HG03520 (cell line): ENCODE measurements at regions not wholly inside any gene's neighbourhood (a gene's known extent, or its start where the extent isn't known, plus 50 kb on each side); places are given as distances from the start of the nearest gene placed in this dataset.

Experiments
- ATAC-seq: cut with Tn5 transposase; IDR thresholded peaks from one replicate; pipeline ENCODE4 v1.9.1; 2021; ENCODE audit warnings: mild to moderate bottlenecking, moderate library complexity; ENCODE audit not compliant: unreplicated experiment

DNA sequence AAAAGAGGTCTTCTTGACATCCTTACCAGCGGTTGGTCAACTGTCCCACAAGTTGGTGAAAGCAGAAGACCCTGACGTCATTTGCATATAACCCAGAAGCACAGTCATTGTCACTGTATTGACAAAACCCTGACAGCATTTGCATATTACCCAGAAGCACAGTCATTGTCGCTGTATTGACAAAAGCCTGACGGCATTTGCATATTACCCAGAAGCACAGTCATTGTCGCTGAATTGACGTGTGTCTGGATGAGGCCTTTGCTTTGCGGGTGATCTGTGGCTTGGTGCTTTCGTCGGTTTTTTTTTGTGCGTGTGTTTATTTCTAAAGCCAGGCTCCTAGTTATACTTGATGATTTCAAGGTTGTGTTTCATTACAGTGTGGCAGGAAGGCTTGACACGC lies 1145.2 kb downstream of the BRD1 start:
- no peak for ATAC-seq

DNA sequence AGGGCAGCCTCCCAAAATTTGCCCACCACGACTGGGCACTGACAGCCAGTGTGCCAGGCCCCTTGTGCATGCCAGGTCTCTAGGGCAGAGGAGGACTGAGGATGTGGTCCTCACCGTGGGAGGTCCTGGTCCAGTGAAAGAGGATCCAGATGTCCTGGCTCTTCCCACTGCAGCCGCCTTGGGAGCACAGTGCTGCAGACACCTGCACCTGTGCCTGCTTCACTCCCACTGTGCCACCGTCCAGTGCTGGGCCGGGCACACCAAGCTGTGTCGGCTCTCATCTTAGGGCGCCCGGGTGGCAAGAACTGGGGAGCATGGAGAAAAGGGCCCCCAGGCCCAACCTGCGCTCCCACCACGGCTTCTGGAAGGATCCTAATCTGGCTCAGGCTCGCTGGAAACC lies 1147.1 kb downstream of the BRD1 start:
- ATAC-seq = no peak

DNA sequence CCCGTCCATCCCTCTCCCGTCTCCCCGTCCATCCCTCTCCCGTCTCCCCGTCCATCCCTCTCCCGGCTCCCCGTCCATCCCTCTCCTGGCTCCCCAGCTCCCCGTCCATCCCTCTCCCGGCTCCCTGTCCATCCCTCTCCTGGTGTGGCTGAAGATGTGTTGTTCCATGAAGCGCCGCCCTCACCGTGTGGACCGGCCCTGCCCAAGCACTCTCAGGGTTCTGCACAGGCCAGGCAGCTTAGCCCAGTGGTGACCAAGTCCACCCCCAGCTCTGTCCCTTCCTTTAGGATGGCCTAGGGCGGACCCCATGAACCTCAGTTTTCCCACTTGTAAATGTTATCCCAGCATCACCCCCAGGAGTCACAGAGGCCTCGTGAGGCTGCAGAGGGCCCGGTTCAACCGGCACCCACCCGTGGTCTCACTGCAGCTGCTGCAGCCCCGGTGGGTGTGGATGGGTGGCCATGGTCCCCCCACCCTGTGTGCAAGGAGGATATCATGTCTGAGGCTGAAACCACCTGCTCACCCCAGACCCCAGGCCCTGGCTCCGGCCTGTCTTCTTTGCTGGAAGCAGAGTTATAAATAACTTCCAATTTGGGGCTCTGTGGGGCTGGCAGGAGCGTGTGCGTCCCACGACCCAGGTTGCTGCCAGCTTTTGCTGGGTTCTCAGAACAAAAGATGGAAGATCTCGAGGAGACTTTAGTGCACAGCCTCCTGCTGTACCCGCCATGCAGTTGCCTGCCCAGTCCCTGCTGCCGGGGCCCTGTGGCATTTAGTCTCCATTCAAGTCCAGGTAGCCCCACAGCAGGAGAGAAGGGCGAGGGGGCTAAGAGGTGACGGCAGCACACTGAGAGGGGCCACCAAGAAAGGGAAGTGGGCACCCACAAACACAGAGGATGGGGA lies 1147.8 kb downstream of the BRD1 start:
- no peak for ATAC-seq

DNA sequence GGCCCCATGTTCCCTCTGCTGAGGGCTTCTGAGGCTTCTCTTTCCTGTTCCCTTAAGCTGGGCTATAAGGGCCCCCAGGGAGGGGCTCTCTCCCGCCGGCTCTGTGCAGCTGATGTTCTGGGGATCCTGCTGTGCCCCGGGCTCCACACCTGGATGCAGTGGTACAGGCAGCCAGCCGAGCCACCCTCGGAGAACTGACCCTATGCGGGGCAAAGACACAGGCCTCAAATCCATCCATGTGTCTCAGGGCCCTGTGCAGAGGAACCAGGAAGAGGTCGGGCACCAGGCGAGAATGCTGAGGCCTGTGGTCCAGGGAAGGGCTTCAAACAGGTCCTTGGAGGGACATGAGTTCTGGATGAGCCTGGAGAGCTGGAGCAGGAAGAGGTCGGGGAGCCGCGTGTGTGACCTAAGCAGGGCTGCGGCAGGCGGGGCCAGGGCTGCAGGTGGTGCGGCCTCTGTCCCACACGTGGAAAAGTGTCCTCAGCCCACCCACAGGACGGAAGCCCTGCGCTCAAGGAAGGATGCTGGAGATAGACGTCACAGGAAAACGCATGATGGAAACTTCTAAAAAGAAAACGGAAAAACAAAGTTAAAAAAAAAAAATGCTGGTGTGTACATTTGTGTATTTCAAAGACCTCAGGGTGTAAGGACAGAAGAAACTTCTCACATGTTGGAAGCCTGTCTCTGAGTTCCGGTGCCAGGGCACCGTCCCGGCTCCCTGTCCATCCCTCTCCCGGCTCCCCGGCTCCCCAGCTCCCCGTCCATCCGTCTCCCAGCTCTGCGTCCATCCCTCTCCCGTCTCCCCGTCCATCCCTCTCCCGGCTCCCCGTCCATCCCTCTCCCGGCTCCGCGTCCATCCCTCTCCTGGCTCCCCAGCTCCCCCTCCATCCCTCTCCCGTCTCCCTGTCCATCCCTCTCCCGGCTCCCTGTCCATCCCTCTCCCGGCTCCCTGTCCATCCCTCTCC lies 1149.2 kb downstream of the BRD1 start:
- ATAC-seq = no peak

DNA sequence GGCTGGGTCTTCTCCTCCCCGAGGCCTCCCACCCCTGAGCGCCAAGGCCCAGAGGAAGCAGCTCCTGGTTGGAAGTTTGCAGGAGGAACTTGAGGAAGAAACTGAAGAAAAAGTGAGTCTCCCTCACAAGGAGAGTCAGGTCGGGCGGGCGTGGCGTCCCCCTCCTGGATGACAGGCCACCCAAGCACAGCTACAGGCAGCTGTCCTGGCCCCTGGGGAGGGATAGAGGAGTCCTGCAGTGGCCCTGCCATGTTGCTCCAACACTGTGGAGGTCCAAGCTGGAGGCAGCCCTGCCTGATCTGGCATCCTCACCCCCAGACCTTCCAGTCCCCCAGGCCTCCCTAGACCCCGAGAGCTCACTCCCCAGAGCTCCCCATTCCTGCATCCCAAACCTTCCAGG lies 1150.1 kb downstream of the BRD1 start:
- no peak for ATAC-seq

DNA sequence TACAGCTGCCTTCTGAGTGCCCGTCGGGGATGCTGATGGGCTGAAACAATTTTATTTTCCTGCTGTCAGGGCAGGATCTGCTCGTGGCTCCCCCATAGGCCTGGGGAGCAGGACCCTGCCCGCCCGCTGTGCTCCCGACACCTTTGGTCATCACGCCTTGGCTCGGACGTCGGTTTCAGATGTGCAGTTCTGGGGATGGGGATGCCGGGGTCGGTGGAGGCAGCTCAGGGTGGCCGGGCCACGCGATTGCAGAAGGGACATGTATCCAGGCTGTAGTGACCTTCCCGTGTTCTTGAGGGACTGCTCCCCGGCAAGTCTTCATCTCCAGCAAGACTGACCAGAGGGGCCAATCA lies 1150.5 kb downstream of the BRD1 start:
- ATAC-seq = no peak

DNA sequence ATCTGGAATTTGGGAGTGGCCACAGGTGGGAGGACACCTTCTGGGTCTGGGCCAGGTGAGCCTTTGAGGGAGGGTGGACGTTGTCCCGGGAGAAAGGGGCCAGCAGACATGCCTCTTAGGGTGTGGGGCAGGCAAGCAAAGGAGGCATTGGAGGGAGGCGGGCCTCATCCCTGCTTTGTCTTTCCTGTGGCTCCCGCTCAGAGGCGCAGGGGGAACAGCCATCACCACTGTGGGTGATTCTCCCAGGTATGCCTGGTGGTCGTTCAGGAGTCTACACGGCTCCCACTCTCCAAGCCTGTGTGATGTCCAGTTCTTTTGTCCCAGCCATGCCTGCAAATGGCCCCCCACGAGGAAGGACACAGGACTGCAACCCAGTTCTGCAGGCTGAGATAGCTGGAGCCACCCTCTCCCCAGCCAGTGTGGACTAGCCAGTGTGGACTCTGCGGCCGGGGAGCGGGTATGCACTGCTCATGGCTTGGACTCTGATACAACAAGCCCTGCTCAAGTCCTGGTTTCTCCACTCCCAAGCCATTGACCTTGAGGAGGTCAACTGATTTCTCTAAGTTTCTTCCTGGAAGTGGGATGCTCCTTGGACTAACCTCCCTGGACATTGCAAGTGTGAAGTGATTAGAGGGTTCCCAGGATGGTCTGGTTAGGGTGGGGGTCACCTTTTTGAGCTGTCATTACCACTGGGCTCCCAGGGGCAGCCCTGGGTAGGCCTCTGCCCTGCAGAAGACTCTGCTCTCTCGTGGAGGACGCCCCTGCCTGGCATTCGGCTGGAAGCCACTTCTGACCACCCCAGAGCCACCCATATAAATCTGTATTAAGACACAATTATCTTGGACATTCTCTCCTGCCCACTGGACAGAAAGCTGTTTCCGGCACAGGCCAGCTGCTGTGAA lies 1151.2 kb downstream of the BRD1 start:
- ATAC-seq = no peak

DNA sequence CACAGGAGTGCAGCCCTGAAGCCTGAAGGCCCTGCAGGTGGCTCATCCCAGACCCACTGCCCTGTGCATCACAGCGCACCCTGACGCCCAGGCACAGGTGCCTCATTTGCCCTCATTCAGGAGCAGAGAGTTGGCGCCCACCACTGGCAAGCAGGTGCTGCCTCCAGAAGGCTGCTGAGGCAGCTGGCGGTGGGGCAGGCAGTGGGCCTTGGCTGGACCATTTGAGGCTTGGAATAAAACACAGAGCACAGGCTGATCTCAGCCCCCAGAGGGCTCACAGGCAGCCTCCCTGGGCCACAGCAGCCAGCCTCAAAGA lies 1151.9 kb downstream of the BRD1 start:
- ATAC-seq = no peak

DNA sequence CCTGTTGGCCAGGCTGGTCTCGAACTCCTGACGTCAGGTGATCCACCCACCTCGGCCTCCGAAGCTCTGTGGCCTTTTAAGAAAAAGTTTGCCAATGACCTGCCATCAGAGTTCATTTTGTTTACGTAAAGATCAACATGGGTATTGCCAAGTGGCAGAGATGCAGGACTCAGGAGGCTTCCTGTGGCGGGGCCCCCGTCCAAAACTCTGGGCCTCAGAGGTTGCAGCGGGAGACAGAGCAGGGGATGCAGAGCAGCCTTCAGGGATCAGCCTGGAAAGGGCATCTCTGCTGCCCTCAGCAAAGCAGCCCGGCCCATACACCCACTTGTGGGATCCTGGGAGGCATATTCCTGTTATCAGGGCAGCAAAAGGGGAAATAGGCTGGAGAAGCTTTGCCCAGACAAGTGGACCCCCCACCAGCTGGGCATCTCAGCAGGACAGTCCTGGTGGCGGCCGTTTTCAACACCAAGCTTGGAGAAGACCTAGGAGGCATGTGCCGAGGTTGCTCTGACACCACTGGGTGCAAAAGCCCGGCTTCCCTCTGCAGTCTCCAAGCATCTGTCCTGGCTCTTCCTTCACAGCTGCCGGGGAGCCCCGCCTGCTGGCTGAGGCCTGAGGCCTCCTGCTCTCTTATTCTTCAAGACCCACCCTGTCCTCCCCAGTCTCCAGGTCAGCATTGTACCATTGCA lies 1152.4 kb downstream of the BRD1 start:
- no peak for ATAC-seq

DNA sequence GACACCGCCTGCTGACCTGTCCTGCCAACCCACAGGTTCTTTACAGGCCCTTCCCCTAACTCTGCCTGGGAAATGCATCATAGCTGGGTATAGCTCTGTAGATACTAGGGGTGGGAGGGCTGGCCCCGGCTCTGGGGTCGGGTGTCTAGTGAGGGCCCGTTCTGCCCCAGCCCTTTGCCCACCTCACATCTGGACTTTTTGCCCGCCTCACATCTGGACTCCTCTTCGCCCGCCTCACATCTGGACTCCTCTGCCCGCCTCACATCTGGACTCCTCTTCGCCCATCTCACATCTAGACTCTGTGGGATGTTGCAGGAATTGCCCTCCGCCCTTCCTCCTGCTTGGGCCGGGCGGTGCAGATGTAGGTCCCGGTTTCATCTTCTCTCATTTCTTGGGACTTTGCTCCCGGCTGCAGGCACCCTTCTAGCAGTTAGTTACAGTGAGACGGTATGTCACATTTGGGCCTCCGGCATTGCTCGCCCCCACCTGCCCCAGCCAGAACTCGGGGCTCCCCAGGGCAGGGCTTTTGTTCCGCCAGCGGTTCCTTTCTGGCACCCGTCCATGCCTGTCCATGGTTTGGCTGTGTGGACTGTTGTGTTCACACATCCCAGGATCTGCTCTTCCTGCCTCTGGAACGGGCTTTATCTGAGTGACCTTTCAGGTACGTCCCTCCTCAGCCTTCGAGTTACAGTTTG lies 1153.7 kb downstream of the BRD1 start:
- no peak for ATAC-seq

DNA sequence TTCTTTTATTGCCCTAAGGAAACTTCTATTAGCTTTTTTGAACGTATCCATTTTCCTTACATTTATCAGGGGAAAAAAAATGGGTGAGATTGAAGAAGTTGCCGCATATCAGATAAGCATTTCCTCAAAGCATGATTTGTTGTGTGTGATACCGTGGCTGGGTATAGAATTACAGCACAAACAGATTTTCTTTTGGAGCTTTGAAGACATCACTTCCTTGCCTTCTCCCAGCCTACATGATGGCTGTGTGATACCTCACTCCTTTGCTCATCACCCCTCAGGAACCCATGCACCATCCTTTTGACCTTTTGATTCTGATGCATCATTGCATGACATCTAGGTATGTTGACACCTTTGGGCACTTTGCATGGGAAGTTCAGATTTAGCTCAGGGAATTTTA lies 1155.3 kb downstream of the BRD1 start:
- no peak for ATAC-seq

DNA sequence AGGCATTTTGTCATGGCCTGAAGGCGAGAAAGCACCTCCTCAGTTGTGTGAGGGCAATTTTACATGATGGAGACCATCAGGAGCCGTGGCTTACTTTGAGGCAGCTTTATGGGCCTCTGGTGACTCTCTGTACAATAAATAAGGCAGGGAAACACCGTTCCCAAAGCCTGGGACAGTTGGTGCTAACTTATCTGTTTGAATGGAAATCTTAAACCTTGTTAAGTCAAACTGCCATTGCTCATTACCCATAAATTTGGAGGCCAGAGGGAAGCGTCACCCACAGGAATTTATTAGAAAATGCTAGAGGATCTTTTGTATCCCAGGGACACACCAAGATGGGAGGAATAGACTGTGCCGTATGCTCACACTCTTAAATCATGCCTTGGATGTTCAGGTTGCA lies 1156.9 kb downstream of the BRD1 start:
- ATAC-seq = no peak

DNA sequence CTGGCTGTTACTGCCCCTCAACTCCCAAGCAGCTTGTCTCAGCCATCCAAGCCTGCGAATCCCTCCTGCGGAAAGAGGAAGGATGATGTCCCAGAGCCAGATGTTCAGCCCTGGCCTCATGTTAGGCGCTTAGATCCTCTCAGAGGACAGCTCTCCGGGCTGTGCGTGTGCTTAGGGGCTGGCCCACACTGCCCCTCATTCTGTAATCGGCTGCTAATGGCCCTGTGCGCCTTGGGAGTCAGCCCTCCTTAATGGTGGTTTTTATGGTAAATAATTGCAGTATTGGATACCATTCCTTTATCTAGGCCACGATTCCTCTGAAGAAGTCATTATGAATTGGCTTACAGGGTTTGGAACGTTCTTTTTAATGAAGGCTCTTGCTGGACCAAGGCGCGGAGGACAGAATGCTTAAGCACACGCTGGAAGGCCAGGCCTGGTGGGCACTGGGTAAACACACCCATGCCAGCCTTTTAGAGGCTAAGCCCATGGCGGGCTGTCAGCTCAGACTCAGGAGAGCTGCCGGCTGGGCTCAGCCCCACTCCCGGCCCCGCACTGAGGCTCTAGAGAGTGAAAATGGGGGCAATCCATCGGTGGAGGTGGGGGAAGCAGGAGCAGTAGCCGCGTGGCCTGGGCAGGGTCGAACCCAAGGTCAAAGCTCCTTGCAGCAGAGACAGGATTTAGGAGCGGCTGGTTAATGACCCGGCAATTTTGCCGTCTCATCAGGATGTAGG lies 1157.5 kb downstream of the BRD1 start:
- no peak for ATAC-seq

DNA sequence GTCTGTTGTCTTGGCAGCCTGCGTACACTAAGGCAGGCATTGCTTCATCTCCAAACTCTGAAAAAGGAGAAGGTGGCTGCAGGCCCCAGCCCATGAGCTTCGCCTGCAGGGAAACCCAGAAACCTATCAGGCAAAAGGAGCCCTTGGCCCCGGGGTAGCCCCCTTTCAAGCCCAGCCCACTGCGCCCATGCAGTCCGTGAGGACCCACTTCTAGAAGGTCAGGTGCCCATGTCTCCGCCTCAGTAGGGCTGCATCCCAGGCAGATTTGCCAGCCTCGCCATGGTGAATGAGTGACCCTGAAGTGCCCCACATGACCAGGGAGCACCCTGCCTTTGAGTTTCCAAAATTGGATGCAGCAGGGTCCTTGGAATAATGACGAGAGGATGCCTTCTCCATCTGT lies 1158.4 kb downstream of the BRD1 start:
- ATAC-seq = no peak

DNA sequence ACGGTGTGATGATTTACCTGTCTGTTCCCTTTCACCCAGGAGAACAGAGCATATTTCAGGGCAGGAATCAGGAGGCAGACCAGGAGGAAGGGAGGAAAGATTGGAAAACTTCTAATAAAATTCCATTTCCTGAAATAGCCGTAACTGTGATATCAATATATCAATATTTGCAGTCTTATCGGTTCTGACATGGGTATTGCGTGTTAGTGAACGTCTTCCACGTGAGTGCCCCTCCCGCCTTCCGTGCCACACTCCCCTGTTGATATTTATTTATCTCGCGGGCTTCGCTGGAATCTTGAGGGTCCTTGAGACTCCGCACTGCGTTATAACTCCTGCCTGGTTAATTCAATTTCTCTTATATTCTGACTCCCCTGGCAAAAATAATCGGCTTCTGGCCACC lies 1160.4 kb downstream of the BRD1 start:
- ATAC-seq = no peak

DNA sequence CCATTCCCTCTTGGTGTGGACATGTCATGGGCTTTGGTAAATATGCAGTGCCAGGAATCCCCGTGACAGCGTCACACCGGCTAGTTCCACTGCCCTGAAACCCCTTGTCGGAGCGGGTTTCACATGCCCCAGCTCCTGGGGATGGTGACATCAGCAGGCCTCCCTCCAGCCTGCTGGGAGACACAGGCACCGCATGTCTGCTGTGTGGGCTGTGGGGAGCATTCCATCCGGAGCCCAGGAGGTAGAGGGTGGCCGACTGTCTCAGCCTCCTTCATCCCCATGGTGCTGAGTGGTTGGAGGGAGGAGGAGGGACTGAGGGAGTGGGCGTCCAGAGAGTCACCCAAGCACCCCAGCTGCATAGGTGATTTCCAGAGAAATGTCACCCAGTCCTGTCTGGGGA lies 1161.1 kb downstream of the BRD1 start:
- no peak for ATAC-seq

DNA sequence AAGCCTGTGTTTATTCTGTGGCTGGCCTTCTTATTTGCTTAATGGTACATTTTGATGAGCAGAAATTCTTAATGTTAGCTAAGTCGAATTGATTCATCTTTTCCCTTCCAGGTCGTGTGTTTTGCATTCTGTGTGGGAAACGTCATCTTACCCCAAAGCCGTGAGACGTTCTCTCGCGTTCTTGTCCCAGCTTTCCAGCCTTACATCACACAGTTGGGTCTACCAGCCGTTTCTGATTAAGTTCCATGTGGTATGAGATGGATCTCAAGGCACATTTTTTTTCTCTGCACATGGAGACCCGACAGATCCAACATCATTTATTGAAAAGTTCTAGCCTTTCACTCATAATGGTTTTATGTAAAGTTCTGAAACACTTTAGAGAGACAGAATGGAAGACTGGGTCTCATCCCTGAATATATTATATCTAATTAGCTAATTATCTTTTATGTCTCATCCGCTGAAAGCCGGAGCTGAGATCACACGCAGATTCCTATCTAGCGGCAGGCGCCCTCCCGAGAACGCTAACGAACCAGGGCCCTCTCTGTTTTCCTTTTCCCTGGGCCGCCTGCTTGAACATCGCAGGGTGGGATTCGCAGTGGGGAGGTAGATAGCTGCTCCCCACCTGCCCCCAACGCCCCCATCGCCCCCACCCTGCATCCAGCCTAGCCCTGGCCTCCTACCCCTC lies 1162.2 kb downstream of the BRD1 start:
- no peak for ATAC-seq

DNA sequence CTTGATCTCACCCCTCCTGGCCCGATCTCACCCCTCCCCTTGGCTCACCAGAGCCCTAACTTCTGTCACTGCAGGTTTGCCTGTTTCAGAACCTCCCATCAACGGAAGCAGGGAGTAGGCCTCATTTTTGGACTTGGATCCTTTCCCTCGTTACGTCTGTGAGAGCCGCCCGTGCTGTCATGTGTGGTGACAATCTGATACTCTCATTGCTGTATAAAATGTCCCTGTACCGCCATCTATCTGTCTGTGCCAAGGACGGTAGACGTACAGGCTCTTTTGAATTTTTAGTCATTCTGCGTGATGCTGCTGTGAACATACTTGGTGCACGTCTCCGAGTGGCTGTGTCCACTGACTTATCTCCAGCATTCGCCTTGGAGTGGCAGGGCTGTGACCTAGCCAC lies 1163.1 kb downstream of the BRD1 start:
- no peak for ATAC-seq

DNA sequence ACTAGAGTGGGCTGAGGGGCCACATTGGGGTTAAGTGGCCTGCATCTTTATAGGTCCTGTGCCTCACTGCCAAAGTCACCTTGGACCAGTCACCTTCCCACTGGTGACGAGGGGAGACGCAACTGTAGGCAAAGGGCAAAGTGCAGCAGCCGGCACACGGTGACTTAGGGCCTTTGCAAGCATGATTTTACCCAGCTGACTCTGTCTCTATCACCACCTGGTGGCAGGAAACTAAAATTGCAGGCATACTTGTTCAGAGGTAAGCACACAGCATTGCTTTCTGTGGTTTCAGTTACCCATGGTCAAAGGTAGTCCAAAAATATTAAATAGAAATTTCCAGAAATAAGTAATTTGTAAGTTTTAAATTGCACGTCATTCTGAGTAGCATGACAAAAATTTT lies 1164.4 kb downstream of the BRD1 start:
- ATAC-seq = no peak
